GM21526 (cell line): ENCODE measurements at regions not wholly inside any gene's neighbourhood (a gene's known extent, or its start where the extent isn't known, plus 50 kb on each side); places are given as distances from the start of the nearest gene placed in this dataset.

Source experiments
- ATAC-seq: cut with Tn5 transposase; IDR thresholded peaks from one replicate; pipeline ENCODE4 v1.9.1; 2021; ENCODE audit warnings: moderate library complexity; ENCODE audit not compliant: unreplicated experiment, low FRiP score

- no peak for ATAC-seq
Observed at GRCh38 chr6:156538875-156539660, 238.1 kb upstream of the ARID1B start.

- ATAC-seq, result no peak
Observed at GRCh38 chr6:156534594-156534993, 242.6 kb upstream of the ARID1B start.

GRCh38 chr6:156533872-156534524 lies 243.2 kb upstream of the ARID1B start:
- ATAC-seq, result no peak

- ATAC-seq, result no peak
Observed at GRCh38 chr6:156526081-156526480, 251.1 kb upstream of the ARID1B start.

GRCh38 chr6:156525541-156525940 lies 251.6 kb upstream of the ARID1B start:
- ATAC-seq, result no peak

- ATAC-seq, result no peak
Observed at GRCh38 chr6:156519940-156520339, 257.2 kb upstream of the ARID1B start.

GRCh38 chr6:156517088-156517487 lies 260.1 kb upstream of the ARID1B start:
- ATAC-seq, result no peak

- ATAC-seq, result no peak
Observed at GRCh38 chr6:156515242-156515641, 261.9 kb upstream of the ARID1B start.

GRCh38 chr6:156513504-156513903 lies 263.7 kb upstream of the ARID1B start:
- no peak for ATAC-seq

GRCh38 chr6:156511570-156511969 lies 265.6 kb upstream of the ARID1B start:
- ATAC-seq, result no peak

- ATAC-seq, result no peak
Observed at GRCh38 chr6:156511051-156511450, 266.1 kb upstream of the ARID1B start.

- ATAC-seq, result no peak
Observed at GRCh38 chr6:156510242-156510641, 266.9 kb upstream of the ARID1B start.

- ATAC-seq, result no peak
Observed at GRCh38 chr6:156509496-156509895, 267.7 kb upstream of the ARID1B start.

GRCh38 chr6:156508923-156509322 lies 268.3 kb upstream of the ARID1B start:
- no peak for ATAC-seq

- ATAC-seq, result no peak
Observed at GRCh38 chr6:156508126-156508525, 269.1 kb upstream of the ARID1B start.

- ATAC-seq, result no peak
Observed at GRCh38 chr6:156507656-156508055, 269.5 kb upstream of the ARID1B start.

GRCh38 chr6:156507106-156507505 lies 270.1 kb upstream of the ARID1B start:
- ATAC-seq, result no peak

GRCh38 chr6:156502969-156503504 lies 274.1 kb upstream of the ARID1B start:
- ATAC-seq, result no peak

- no peak for ATAC-seq
Observed at GRCh38 chr6:156497618-156498017, 279.6 kb upstream of the ARID1B start.

- ATAC-seq, result no peak
Observed at GRCh38 chr6:156487877-156488276, 289.3 kb upstream of the ARID1B start.

- no peak for ATAC-seq
Observed at GRCh38 chr6:156485150-156485549, 292.0 kb upstream of the ARID1B start.
